ENCODE measurements at regions not wholly inside any gene's neighbourhood (a gene's known extent, or its start where the extent isn't known, plus 50 kb on each side); places are given as distances from the start of the nearest gene placed in this dataset.

DNA sequence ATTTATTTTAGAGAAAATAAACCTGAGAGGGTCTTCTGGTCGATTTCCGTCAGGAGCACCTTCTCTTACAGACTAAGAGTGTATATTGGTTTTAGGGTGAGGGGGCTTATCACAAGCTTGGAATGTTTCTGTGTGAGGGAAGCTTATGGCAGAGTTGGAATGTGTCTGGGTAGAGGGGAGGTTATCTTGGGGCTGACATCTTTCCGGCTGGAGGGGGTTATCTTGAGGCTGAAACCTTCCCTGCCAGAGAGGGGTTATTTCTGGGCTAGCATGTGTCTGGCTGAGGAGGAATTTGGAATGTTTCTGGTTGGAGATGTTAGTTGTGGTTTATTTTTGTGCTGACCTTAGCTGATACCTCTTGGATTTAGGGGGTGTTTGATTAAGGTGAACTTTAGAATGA is 1312.1 kb downstream of the ADGRL3 start:
- TF ChIP-seq, protein P1, sequence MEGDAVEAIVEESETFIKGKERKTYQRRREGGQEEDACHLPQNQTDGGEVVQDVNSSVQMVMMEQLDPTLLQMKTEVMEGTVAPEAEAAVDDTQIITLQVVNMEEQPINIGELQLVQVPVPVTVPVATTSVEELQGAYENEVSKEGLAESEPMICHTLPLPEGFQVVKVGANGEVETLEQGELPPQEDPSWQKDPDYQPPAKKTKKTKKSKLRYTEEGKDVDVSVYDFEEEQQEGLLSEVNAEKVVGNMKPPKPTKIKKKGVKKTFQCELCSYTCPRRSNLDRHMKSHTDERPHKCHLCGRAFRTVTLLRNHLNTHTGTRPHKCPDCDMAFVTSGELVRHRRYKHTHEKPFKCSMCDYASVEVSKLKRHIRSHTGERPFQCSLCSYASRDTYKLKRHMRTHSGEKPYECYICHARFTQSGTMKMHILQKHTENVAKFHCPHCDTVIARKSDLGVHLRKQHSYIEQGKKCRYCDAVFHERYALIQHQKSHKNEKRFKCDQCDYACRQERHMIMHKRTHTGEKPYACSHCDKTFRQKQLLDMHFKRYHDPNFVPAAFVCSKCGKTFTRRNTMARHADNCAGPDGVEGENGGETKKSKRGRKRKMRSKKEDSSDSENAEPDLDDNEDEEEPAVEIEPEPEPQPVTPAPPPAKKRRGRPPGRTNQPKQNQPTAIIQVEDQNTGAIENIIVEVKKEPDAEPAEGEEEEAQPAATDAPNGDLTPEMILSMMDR (conservative IDR thresholded peaks at IDR 0.05 in 1 of 2, IDR thresholded peaks at IDR 0.05 in 1 of 2; ENCODE audit: extremely low read depth in 1 of 2, insufficient read depth in 1 of 2, low read depth in 1 of 2, low read length in 2 of 2), result no peak
- TF ChIP-seq EZH2 (IDR thresholded peaks at IDR 0.05; ENCODE audit: borderline replicate concordance, low read length), result no peak
